ENCODE measurements at regions not wholly inside any gene's neighbourhood (a gene's known extent, or its start where the extent isn't known, plus 50 kb on each side); places are given as distances from the start of the nearest gene placed in this dataset.
A peak's percentile ranks its signal among the peaks of the same experiment; 100 is the strongest.

DNA sequence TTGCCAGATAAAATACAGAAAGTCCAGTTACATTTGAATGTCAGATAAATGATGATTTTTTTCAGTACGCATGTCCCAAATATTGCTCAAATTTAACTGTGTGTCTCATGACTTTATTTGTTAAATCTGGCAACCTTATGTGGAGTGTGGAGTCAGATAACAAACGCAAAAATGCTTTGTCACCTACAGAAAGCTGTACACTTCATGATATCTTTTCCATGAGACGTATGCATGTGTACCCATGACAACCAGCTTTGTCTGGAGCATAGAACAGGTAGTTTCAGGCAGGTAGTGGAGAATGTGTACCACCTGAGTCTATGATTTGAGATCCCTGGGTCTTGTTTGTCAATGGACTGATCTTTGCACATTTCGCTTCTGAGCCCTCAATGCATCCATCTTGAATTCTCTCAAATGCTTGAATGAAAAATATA is 105.5 kb upstream of the CPEB4 start:
- DNase-seq (ENCODE audit: insufficient read length, low spot score), result no peak
- FAIRE-seq, result no peak
- TF ChIP-seq POU2F2 (IDR thresholded peaks at IDR 0.05; ENCODE audit: low read depth, low read length), result no peak
- no peak for TF ChIP-seq POLR2A (IDR thresholded peaks at IDR 0.05; ENCODE audit: low read depth, low read length)
- TF ChIP-seq POLR2AphosphoS5 (IDR thresholded peaks at IDR 0.05; ENCODE audit: low read depth, low read length), result no peak
- no peak for TF ChIP-seq PAX5 (IDR thresholded peaks at IDR 0.05; ENCODE audit: insufficient read depth, low read length, severe bottlenecking)
- no peak for TF ChIP-seq SPI1 (IDR thresholded peaks at IDR 0.05; ENCODE audit: low read depth, low read length)
- TF ChIP-seq TAF1 (IDR thresholded peaks at IDR 0.05; ENCODE audit: low read depth, low read length), result no peak

DNA sequence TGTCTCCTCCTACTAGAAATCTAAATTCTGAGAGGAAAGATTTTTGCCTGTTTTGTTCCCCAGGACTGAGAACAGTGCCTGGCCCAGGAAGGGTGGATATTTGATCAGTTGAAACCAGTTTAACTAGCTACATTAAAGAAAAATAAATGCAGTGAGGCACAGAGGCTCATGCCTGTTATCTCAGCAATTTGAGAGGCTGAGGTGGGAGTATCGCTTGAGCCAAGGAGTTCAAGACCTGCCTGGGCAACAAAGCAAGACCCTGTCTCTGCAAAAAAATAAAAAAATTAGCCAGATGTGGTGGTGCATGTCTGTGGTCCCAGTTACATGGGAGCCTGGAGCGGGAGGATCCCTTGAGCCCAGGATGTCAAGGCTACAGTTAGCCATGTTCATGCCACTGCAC is 104.8 kb upstream of the CPEB4 start:
- DNase-seq (ENCODE audit: insufficient read length, low spot score) (no peak), FAIRE-seq (no peak)
- TF ChIP-seq POLR2AphosphoS5 (IDR thresholded peaks at IDR 0.05; ENCODE audit: low read depth, low read length) (no peak), PAX5 (IDR thresholded peaks at IDR 0.05; ENCODE audit: insufficient read depth, low read length, severe bottlenecking) (no peak)

DNA sequence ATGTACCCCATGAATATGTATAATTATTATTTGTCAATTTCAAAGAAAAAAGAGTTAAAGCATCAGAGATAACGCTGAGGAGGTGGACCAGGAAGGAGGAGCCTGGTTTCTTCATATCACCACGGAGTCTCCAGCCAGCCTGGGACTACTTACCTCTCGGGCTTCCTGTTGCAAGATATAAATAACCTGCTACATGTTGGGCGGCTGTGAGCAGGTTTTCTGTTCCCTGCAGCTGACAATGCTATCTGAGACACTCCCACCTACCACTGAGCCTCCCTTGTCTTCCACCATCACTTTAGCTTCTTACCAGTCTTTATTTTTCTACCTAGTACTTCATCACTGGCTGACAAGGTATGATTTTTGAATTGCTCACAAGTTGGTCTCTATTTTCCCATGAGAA is 102.7 kb upstream of the CPEB4 start:
- no peak for FAIRE-seq
- DNase-seq (ENCODE audit: insufficient read length, low spot score), result no peak
- no peak for TF ChIP-seq POU2F2 (IDR thresholded peaks at IDR 0.05; ENCODE audit: low read depth, low read length)
- no peak for TF ChIP-seq POLR2A (IDR thresholded peaks at IDR 0.05; ENCODE audit: low read depth, low read length)
- TF ChIP-seq PAX5 (IDR thresholded peaks at IDR 0.05; ENCODE audit: insufficient read depth, low read length, severe bottlenecking), result no peak
- no peak for TF ChIP-seq POLR2AphosphoS5 (IDR thresholded peaks at IDR 0.05; ENCODE audit: low read depth, low read length)
- no peak for TF ChIP-seq TAF1 (IDR thresholded peaks at IDR 0.05; ENCODE audit: low read depth, low read length)
- no peak for TF ChIP-seq SPI1 (IDR thresholded peaks at IDR 0.05; ENCODE audit: low read depth, low read length)

DNA sequence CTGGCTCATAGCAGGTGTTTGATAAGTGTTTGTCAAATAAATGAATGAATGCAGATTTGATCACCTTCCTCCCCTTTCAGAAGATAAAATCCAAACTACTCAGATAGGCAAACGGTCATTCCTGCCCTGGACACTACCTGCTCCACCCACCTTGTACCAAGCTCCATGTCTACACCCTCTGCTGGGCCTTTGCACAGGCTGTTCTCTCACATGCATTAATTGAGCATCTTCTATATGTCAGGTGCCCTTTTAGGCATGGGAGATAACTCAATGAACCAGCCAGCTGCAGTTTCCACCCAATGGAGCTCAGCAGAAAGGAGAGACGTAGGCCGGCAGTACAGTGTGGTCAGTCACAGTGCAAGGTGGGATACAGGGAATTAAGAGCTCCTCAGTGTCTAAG is 102.3 kb upstream of the CPEB4 start:
- FAIRE-seq, result peak; percentile 13
- TF ChIP-seq PAX5 (IDR thresholded peaks at IDR 0.05; ENCODE audit: insufficient read depth, low read length, severe bottlenecking) (no peak), SPI1 (IDR thresholded peaks at IDR 0.05; ENCODE audit: low read depth, low read length) (no peak), POLR2AphosphoS5 (IDR thresholded peaks at IDR 0.05; ENCODE audit: low read depth, low read length) (no peak), POU2F2 (IDR thresholded peaks at IDR 0.05; ENCODE audit: low read depth, low read length) (no peak), TAF1 (IDR thresholded peaks at IDR 0.05; ENCODE audit: low read depth, low read length) (no peak), POLR2A (IDR thresholded peaks at IDR 0.05; ENCODE audit: low read depth, low read length) (no peak)
- no peak for DNase-seq (ENCODE audit: insufficient read length, low spot score)

DNA sequence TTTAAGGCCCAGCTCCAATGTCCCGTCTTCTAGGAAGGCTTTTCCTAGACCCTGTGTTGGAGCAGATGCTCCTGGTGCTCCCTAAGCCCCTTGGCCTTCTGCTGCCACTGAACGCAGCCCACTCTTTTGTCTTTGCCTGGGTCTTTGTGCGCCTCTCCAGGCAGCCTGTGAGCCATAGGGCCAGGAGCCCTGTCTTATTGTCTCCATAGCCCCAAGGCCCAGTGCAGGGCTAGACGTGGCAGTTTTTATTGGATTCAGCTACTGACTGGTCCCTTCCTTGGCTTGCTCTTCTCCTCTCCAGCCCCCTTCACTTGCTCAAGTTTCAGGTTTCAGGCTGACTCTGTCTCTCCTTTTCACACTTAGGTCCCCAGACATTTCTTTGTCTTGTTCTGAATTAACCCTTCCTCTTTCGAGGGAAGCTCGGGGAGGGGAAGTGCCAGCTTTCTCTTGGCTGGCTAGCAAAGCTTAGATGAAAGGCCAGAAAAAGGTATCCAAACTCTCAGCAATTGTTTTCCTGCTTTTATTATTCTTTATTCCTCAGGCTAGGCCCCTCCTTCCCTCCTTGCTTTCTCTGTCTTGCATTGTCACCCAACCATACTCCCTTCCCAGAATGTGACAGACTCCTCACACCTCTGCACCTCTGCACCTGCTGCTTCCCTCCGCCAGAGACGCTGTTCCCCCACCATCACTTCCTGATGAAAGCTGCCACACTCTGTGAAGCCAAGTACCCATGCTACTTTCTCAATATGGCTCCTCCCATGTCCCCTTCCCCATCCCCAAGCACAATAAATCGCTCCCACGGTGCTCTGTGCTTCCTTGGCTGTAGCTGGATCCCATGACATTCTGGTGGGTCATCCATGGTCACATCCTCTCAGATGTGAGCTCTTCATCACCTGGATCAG is 101.6 kb upstream of the CPEB4 start:
- FAIRE-seq (peak; percentile 72), DNase-seq (ENCODE audit: insufficient read length, low spot score) (peak; percentile 48)
- TF ChIP-seq TAF1 (IDR thresholded peaks at IDR 0.05; ENCODE audit: low read depth, low read length) (no peak), SPI1 (IDR thresholded peaks at IDR 0.05; ENCODE audit: low read depth, low read length) (peak; percentile 81), POLR2A (IDR thresholded peaks at IDR 0.05; ENCODE audit: low read depth, low read length) (no peak)

DNA sequence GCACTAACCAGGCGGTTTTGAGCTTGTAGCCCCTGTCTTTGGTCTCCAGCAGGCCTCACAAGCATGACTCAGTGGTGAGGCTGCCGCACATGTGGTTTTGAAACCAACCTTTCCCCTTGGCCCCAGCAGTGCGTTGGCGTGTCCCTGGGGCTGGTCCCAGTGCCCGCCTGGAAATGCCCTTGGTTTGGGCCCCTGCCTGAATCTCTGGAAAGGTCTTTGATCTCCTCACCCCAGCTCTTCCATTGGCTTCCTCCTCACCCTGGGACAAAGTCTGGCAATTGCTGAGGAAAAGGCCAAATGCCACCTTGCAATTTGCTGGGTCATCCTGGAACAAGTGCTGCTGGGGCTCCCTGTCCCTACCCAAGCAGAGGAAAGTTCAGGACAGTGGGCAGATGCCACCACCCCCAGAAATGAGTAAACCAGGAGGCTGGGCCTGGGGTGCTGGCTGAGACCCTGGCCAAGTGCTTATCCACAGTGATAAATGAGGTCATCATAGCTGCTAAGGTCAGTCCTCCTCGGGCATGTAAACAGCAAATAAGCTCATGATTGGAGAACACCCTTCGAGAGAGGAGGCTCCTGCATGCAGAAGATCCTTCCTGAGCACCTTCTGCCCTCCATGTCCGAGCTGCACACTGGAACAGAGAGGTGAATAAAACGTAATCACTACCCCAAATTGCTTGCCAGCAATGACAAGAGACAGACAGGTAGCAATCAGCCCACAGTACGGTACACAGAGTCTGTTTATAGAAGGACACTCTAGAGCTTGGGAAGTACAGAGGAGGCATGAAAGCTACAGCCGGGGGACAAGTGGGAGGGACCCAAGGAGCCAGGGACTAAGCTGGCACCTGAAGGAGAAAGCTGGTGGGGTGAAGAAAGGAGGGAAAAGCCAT is 98.9 kb upstream of the CPEB4 start:
- TF ChIP-seq POU2F2 (IDR thresholded peaks at IDR 0.05; ENCODE audit: low read depth, low read length) (no peak), SPI1 (IDR thresholded peaks at IDR 0.05; ENCODE audit: low read depth, low read length) (no peak), POLR2A (IDR thresholded peaks at IDR 0.05; ENCODE audit: low read depth, low read length) (no peak), TAF1 (IDR thresholded peaks at IDR 0.05; ENCODE audit: low read depth, low read length) (no peak), PAX5 (IDR thresholded peaks at IDR 0.05; ENCODE audit: insufficient read depth, low read length, severe bottlenecking) (no peak), POLR2AphosphoS5 (IDR thresholded peaks at IDR 0.05; ENCODE audit: low read depth, low read length) (no peak)
- FAIRE-seq, result no peak
- DNase-seq (ENCODE audit: insufficient read length, low spot score), result no peak

DNA sequence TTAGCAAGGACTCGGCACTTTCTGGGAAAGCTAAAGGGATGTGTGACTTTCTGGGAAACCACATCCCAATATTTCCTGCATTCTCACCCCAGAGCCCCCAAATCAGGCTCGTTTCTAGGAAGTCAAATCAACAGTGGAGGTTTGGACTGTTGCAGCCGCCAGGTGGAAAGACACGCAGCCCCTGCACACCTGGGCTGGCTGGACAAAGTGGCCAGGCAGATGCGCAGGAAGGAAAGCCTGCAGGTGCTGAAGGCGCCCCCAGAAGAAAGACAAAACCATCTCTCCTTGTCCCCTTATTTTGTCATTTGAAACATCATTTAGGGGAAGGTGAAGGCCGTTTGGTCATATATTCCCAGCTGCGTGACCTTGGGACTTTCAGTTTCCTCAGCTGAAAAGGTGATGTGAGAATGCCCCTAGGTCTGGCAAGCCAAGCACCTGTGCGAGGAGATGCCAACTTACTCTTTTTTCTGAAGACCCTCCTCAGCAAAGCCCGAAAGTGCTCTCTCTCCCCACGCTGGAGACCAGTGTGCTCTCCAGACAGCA is 97.9 kb upstream of the CPEB4 start:
- TF ChIP-seq POLR2AphosphoS5 (IDR thresholded peaks at IDR 0.05; ENCODE audit: low read depth, low read length), result no peak
- no peak for TF ChIP-seq POLR2A (IDR thresholded peaks at IDR 0.05; ENCODE audit: low read depth, low read length)
- no peak for TF ChIP-seq PAX5 (IDR thresholded peaks at IDR 0.05; ENCODE audit: insufficient read depth, low read length, severe bottlenecking)
- no peak for TF ChIP-seq SPI1 (IDR thresholded peaks at IDR 0.05; ENCODE audit: low read depth, low read length)
- DNase-seq (ENCODE audit: insufficient read length, low spot score) (no peak), FAIRE-seq (no peak)

DNA sequence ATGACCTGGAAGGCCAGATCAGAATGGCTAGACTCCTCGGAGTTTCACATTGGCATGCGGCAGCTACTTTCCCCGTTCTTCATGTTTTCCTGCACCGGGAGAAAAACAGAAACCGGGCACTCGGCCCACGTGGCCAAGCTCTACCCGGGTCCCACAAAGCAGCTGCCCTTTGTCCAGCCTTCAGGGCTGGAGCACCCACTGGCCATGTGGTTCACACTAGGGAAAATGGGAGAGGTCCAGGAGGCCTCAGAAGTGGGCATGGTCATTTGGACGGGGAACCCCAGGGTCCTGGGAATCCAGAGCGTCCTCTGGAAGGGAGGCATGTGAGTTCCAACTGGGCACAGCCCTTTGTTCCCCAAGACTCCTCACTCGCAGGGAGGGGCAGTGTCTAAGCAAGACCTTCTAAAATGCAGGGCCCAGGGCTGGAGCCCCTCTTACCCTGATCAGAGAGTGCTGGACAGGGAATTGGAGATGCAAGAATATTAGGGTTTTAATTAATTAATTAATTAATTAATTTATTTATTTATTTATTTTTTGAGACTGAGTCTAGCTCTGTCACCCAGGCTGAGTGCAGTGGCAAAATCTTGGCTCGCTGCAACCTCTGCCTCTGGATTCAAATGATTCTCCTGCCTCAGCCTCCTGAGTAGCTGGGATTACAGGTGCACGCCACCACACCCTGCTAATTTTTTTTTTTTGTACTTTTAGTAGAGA is 97.2 kb upstream of the CPEB4 start:
- DNase-seq (ENCODE audit: insufficient read length, low spot score) (no peak), FAIRE-seq (no peak)
- TF ChIP-seq POLR2AphosphoS5 (IDR thresholded peaks at IDR 0.05; ENCODE audit: low read depth, low read length) (no peak), SPI1 (IDR thresholded peaks at IDR 0.05; ENCODE audit: low read depth, low read length) (no peak), TAF1 (IDR thresholded peaks at IDR 0.05; ENCODE audit: low read depth, low read length) (no peak), POLR2A (IDR thresholded peaks at IDR 0.05; ENCODE audit: low read depth, low read length) (no peak), PAX5 (IDR thresholded peaks at IDR 0.05; ENCODE audit: insufficient read depth, low read length, severe bottlenecking) (no peak), POU2F2 (IDR thresholded peaks at IDR 0.05; ENCODE audit: low read depth, low read length) (no peak)

DNA sequence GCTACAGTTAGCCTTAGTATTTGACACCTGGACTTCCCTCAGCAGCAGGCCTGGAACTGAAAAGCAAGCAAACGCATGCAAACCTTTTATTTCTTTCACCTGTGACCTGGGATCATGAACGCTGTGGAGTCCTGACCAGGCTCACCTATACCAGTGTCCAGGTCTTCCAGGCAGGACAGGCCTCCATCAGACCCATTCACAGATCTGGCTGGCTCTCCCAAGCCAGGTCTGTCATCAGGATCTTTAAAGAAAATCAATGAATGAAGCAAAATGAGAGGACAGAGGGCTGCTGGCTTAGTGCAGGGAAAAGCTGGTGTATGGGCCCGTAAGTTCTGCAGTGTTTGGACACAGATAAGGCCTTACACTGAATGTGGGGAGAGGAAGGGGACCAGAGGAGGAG is 96.3 kb upstream of the CPEB4 start:
- FAIRE-seq (no peak), DNase-seq (ENCODE audit: insufficient read length, low spot score) (no peak)
- TF ChIP-seq TAF1 (IDR thresholded peaks at IDR 0.05; ENCODE audit: low read depth, low read length), result no peak
- no peak for TF ChIP-seq SPI1 (IDR thresholded peaks at IDR 0.05; ENCODE audit: low read depth, low read length)
- TF ChIP-seq POLR2A (IDR thresholded peaks at IDR 0.05; ENCODE audit: low read depth, low read length), result no peak
- no peak for TF ChIP-seq POLR2AphosphoS5 (IDR thresholded peaks at IDR 0.05; ENCODE audit: low read depth, low read length)
- TF ChIP-seq POU2F2 (IDR thresholded peaks at IDR 0.05; ENCODE audit: low read depth, low read length), result no peak
- no peak for TF ChIP-seq PAX5 (IDR thresholded peaks at IDR 0.05; ENCODE audit: insufficient read depth, low read length, severe bottlenecking)

All from GM12891 (cell line).